GM12873 (cell line): ENCODE measurements at regions not wholly inside any gene's neighbourhood (a gene's known extent, or its start where the extent isn't known, plus 50 kb on each side); places are given as distances from the start of the nearest gene placed in this dataset.

Source experiments
- CTCF ChIP-seq: IDR thresholded peaks from 2 replicates; pipeline ENCODE4 v1.5.1; 2012; ENCODE audit warnings: low read depth, mild to moderate bottlenecking, moderate library complexity, low read length, control low read depth; ENCODE audit not compliant: insufficient read depth; ENCODE audit errors: missing control alignments

- TF ChIP-seq CTCF: no peak
These were observed 54.1 kb downstream of the IRF2BPL start for GRCh38 chr14:76974365-76974764.

GRCh38 chr14:76971549-76971948 is 57.0 kb downstream of the IRF2BPL start:
- no peak for TF ChIP-seq CTCF

GRCh38 chr14:76968621-76969063 is 59.9 kb downstream of the IRF2BPL start:
- TF ChIP-seq CTCF: no peak

- no peak for TF ChIP-seq CTCF
These were observed 60.7 kb downstream of the IRF2BPL start for GRCh38 chr14:76967788-76968187.

- no peak for TF ChIP-seq CTCF
These were observed 63.3 kb downstream of the IRF2BPL start for GRCh38 chr14:76965232-76965631.

- no peak for TF ChIP-seq CTCF
These were observed 63.8 kb downstream of the IRF2BPL start for GRCh38 chr14:76964695-76965094.

- TF ChIP-seq CTCF: no peak
These were observed 65.1 kb downstream of the IRF2BPL start for GRCh38 chr14:76963372-76963771.
